ENCODE measurements at regions not wholly inside any gene's neighbourhood (a gene's known extent, or its start where the extent isn't known, plus 50 kb on each side); places are given as distances from the start of the nearest gene placed in this dataset.

- H3K4me1 ChIP-seq (ENCODE audit: control insufficient read depth, insufficient read depth, low read length), result no peaks in the 10 kb centered on the region
Observed at GRCh38 chr1:65679773-65680172, 112.9 kb upstream of the PDE4B start.

GRCh38 chr1:65681096-65681495 is 111.6 kb upstream of the PDE4B start:
- Histone ChIP-seq H3K4me1 (ENCODE audit: control insufficient read depth, insufficient read depth, low read length) (no peaks in the 10 kb centered on the region), H3K9me3 (ENCODE audit: control insufficient read depth, insufficient read depth, low read length) (no peaks in the 10 kb centered on the region), H3K36me3 (ENCODE audit: control insufficient read depth, insufficient read depth, low read length) (no peaks in the 10 kb centered on the region), H3K9ac (ENCODE audit: low read depth, low read length) (no peak overlapping the region), H3K27ac (ENCODE audit: low read depth, low read length) (no peak overlapping the region), H3K27me3 (ENCODE audit: control insufficient read depth, insufficient read depth, low read length) (no peaks in the 10 kb centered on the region), H3K4me3 (ENCODE audit: low read depth, low read length) (no peak overlapping the region)

More at GRCh38 chr1:65679773-65680172, 112.9 kb upstream of the PDE4B start:
- Histone ChIP-seq H3K9me3 (ENCODE audit: control insufficient read depth, insufficient read depth, low read length) (no peaks in the 10 kb centered on the region), H3K27ac (ENCODE audit: low read depth, low read length) (no peak overlapping the region), H3K36me3 (ENCODE audit: control insufficient read depth, insufficient read depth, low read length) (no peaks in the 10 kb centered on the region), H3K4me3 (ENCODE audit: low read depth, low read length) (no peak overlapping the region), H3K9ac (ENCODE audit: low read depth, low read length) (no peak overlapping the region), H3K27me3 (ENCODE audit: control insufficient read depth, insufficient read depth, low read length) (no peaks in the 10 kb centered on the region)

GRCh38 chr1:65687428-65688214 is 105.1 kb upstream of the PDE4B start:
- Histone ChIP-seq H3K9ac (ENCODE audit: low read depth, low read length) (no peak overlapping the region), H3K36me3 (ENCODE audit: control insufficient read depth, insufficient read depth, low read length) (no peaks in the 10 kb centered on the region), H3K27me3 (ENCODE audit: control insufficient read depth, insufficient read depth, low read length) (no peaks in the 10 kb centered on the region), H3K4me3 (ENCODE audit: low read depth, low read length) (no peak overlapping the region), H3K4me1 (ENCODE audit: control insufficient read depth, insufficient read depth, low read length) (peaks cover 7% of the 10 kb centered on the region), H3K9me3 (ENCODE audit: control insufficient read depth, insufficient read depth, low read length) (no peaks in the 10 kb centered on the region), H3K27ac (ENCODE audit: low read depth, low read length) (no peak overlapping the region)

GRCh38 chr1:65688215-65688566 is 104.5 kb upstream of the PDE4B start:
- H3K9me3 ChIP-seq (ENCODE audit: control insufficient read depth, insufficient read depth, low read length), result no peaks in the 10 kb centered on the region
- no peaks in the 10 kb centered on the region for H3K27me3 ChIP-seq (ENCODE audit: control insufficient read depth, insufficient read depth, low read length)
- no peak overlapping the region for H3K4me3 ChIP-seq (ENCODE audit: low read depth, low read length)
- H3K9ac ChIP-seq (ENCODE audit: low read depth, low read length), result no peak overlapping the region
- no peak overlapping the region for H3K27ac ChIP-seq (ENCODE audit: low read depth, low read length)
- H3K36me3 ChIP-seq (ENCODE audit: control insufficient read depth, insufficient read depth, low read length), result no peaks in the 10 kb centered on the region
- peaks cover 7% of the 10 kb centered on the region for H3K4me1 ChIP-seq (ENCODE audit: control insufficient read depth, insufficient read depth, low read length)

- no peaks in the 10 kb centered on the region for H3K27me3 ChIP-seq (ENCODE audit: control insufficient read depth, insufficient read depth, low read length)
- H3K36me3 ChIP-seq (ENCODE audit: control insufficient read depth, insufficient read depth, low read length), result no peaks in the 10 kb centered on the region
- no peaks in the 10 kb centered on the region for H3K9me3 ChIP-seq (ENCODE audit: control insufficient read depth, insufficient read depth, low read length)
- no peak overlapping the region for H3K27ac ChIP-seq (ENCODE audit: low read depth, low read length)
- H3K9ac ChIP-seq (ENCODE audit: low read depth, low read length), result no peak overlapping the region
- peaks cover 7% of the 10 kb centered on the region for H3K4me1 ChIP-seq (ENCODE audit: control insufficient read depth, insufficient read depth, low read length)
- H3K4me3 ChIP-seq (ENCODE audit: low read depth, low read length), result no peak overlapping the region
Observed at GRCh38 chr1:65688848-65689247, 103.8 kb upstream of the PDE4B start.

- Histone ChIP-seq H3K27ac (ENCODE audit: low read depth, low read length) (no peak overlapping the region), H3K27me3 (ENCODE audit: control insufficient read depth, insufficient read depth, low read length) (no peaks in the 10 kb centered on the region)
Observed at GRCh38 chr1:65691152-65691900, 101.4 kb upstream of the PDE4B start.

GRCh38 chr1:65691972-65692371 is 100.7 kb upstream of the PDE4B start:
- Histone ChIP-seq H3K27me3 (ENCODE audit: control insufficient read depth, insufficient read depth, low read length) (no peaks in the 10 kb centered on the region), H3K9ac (ENCODE audit: low read depth, low read length) (no peak overlapping the region), H3K9me3 (ENCODE audit: control insufficient read depth, insufficient read depth, low read length) (no peaks in the 10 kb centered on the region), H3K27ac (ENCODE audit: low read depth, low read length) (no peak overlapping the region), H3K4me1 (ENCODE audit: control insufficient read depth, insufficient read depth, low read length) (peaks cover 6% of the 10 kb centered on the region), H3K4me3 (ENCODE audit: low read depth, low read length) (no peak overlapping the region), H3K36me3 (ENCODE audit: control insufficient read depth, insufficient read depth, low read length) (no peaks in the 10 kb centered on the region)

More at GRCh38 chr1:65691152-65691900, 101.4 kb upstream of the PDE4B start:
- no peak overlapping the region for H3K4me3 ChIP-seq (ENCODE audit: low read depth, low read length)
- H3K36me3 ChIP-seq (ENCODE audit: control insufficient read depth, insufficient read depth, low read length), result no peaks in the 10 kb centered on the region
- no peak overlapping the region for H3K9ac ChIP-seq (ENCODE audit: low read depth, low read length)
- H3K4me1 ChIP-seq (ENCODE audit: control insufficient read depth, insufficient read depth, low read length), result peaks cover 7% of the 10 kb centered on the region
- H3K9me3 ChIP-seq (ENCODE audit: control insufficient read depth, insufficient read depth, low read length), result no peaks in the 10 kb centered on the region

- no peak overlapping the region for H3K27ac ChIP-seq (ENCODE audit: low read depth, low read length)
- no peak overlapping the region for H3K9ac ChIP-seq (ENCODE audit: low read depth, low read length)
- H3K36me3 ChIP-seq (ENCODE audit: control insufficient read depth, insufficient read depth, low read length), result no peaks in the 10 kb centered on the region
- no peaks in the 10 kb centered on the region for H3K27me3 ChIP-seq (ENCODE audit: control insufficient read depth, insufficient read depth, low read length)
- H3K4me1 ChIP-seq (ENCODE audit: control insufficient read depth, insufficient read depth, low read length), result no peaks in the 10 kb centered on the region
- H3K4me3 ChIP-seq (ENCODE audit: low read depth, low read length), result no peak overlapping the region
- H3K9me3 ChIP-seq (ENCODE audit: control insufficient read depth, insufficient read depth, low read length), result no peaks in the 10 kb centered on the region
Observed at GRCh38 chr1:65694126-65694525, 98.6 kb upstream of the PDE4B start.

GRCh38 chr1:65694933-65695332 is 97.8 kb upstream of the PDE4B start:
- H3K4me1 ChIP-seq (ENCODE audit: control insufficient read depth, insufficient read depth, low read length), result no peaks in the 10 kb centered on the region
- no peak overlapping the region for H3K9ac ChIP-seq (ENCODE audit: low read depth, low read length)
- H3K9me3 ChIP-seq (ENCODE audit: control insufficient read depth, insufficient read depth, low read length), result no peaks in the 10 kb centered on the region
- H3K4me3 ChIP-seq (ENCODE audit: low read depth, low read length), result no peak overlapping the region
- H3K27ac ChIP-seq (ENCODE audit: low read depth, low read length), result no peak overlapping the region
- no peaks in the 10 kb centered on the region for H3K27me3 ChIP-seq (ENCODE audit: control insufficient read depth, insufficient read depth, low read length)
- no peaks in the 10 kb centered on the region for H3K36me3 ChIP-seq (ENCODE audit: control insufficient read depth, insufficient read depth, low read length)

- H3K9me3 ChIP-seq (ENCODE audit: control insufficient read depth, insufficient read depth, low read length), result no peaks in the 10 kb centered on the region
- H3K27me3 ChIP-seq (ENCODE audit: control insufficient read depth, insufficient read depth, low read length), result no peaks in the 10 kb centered on the region
- no peaks in the 10 kb centered on the region for H3K4me1 ChIP-seq (ENCODE audit: control insufficient read depth, insufficient read depth, low read length)
- no peak overlapping the region for H3K9ac ChIP-seq (ENCODE audit: low read depth, low read length)
- H3K27ac ChIP-seq (ENCODE audit: low read depth, low read length), result no peak overlapping the region
- no peaks in the 10 kb centered on the region for H3K36me3 ChIP-seq (ENCODE audit: control insufficient read depth, insufficient read depth, low read length)
- no peak overlapping the region for H3K4me3 ChIP-seq (ENCODE audit: low read depth, low read length)
Observed at GRCh38 chr1:65698590-65698989, 94.1 kb upstream of the PDE4B start.

GRCh38 chr1:65703853-65704252 is 88.8 kb upstream of the PDE4B start:
- H3K4me1 ChIP-seq (ENCODE audit: control insufficient read depth, insufficient read depth, low read length), result 0 out of 2 replicates have a peak, but pooled peaks cover 4% of the 10 kb centered on the region
- no peaks in the 10 kb centered on the region for H3K36me3 ChIP-seq (ENCODE audit: control insufficient read depth, insufficient read depth, low read length)
- H3K9me3 ChIP-seq (ENCODE audit: control insufficient read depth, insufficient read depth, low read length), result no peaks in the 10 kb centered on the region
- no peak overlapping the region for H3K27ac ChIP-seq (ENCODE audit: low read depth, low read length)
- no peak overlapping the region for H3K4me3 ChIP-seq (ENCODE audit: low read depth, low read length)
- no peaks in the 10 kb centered on the region for H3K27me3 ChIP-seq (ENCODE audit: control insufficient read depth, insufficient read depth, low read length)
- H3K9ac ChIP-seq (ENCODE audit: low read depth, low read length), result no peak overlapping the region
